ENCODE measurements at regions not wholly inside any gene's neighbourhood (a gene's known extent, or its start where the extent isn't known, plus 50 kb on each side); places are given as distances from the start of the nearest gene placed in this dataset.

DNA sequence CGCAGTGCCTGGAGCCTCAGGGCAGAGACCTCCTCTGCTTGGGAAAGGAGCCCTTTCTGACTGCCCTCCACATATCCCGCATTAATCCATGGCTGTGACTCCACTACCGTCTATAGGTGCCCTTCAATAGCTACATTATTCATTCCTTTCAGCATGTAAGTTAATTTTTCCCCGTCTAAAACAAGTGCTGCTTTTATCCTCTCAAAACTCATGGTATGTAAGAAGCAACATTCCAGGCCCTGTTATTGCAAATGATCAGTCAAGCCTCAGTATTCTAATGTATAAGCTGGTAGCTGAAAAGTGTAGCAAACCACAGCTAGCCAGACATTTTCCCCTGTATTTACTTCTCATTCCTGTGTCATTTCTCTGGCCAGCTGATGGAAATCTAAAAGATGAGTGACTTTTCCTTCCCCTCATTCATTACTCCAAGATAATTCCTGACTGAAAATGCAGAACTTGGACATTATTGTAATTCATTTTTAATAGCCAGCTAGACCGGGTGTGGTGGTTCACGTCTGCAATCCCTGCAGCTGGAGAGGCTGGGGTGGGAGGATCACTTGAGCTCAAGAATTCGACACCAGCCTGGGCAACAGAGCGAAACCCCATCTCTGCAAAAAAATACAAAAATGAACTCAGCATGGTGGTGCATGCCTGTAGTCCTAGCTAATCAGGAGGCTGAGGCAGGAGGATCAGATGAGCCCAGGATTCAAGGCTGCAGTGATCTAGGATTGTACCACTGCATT, 88.5 kb upstream of the SOD1 start:
- TF ChIP-seq, protein P1, sequence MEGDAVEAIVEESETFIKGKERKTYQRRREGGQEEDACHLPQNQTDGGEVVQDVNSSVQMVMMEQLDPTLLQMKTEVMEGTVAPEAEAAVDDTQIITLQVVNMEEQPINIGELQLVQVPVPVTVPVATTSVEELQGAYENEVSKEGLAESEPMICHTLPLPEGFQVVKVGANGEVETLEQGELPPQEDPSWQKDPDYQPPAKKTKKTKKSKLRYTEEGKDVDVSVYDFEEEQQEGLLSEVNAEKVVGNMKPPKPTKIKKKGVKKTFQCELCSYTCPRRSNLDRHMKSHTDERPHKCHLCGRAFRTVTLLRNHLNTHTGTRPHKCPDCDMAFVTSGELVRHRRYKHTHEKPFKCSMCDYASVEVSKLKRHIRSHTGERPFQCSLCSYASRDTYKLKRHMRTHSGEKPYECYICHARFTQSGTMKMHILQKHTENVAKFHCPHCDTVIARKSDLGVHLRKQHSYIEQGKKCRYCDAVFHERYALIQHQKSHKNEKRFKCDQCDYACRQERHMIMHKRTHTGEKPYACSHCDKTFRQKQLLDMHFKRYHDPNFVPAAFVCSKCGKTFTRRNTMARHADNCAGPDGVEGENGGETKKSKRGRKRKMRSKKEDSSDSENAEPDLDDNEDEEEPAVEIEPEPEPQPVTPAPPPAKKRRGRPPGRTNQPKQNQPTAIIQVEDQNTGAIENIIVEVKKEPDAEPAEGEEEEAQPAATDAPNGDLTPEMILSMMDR (conservative IDR thresholded peaks at IDR 0.05) = no peak
- no peak for TF ChIP-seq ZFX (IDR thresholded peaks at IDR 0.05)

Data from C4-2B (cell line).